Mesenteric fat pad (tissue), 1 donor: ENCODE measurements at regions not wholly inside any gene's neighbourhood (a gene's known extent, or its start where the extent isn't known, plus 50 kb on each side); places are given as distances from the start of the nearest gene placed in this dataset.
A peak's percentile ranks its signal among the peaks of the same experiment; 100 is the strongest.

Experiments
- DNase-seq: peaks from one replicate; pipeline ENCODE4 v3.0.0-alpha.2; 2020; ENCODE audit warnings: low spot score
- donor health status: DM: yes; HTN: yes; CAD: no.

DNA sequence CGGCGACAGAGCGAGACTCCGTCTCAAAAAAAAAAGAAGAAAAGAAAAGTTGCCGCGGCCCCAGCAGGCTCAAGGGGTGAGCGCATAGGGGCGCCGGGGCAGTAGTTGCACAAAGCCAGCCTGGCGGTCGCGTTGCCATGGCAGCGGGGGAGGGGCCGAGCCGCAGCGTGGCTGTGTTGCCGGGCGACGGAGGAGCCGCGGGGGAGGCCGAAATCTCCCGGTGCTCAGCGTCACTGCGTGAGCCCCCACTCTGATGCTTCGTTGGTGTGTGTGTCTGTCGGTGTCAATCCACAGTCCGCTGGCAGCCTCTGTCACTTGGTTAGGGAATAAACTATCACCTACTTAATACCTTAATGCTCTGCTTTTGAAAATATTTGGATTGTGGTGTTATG, 82.9 kb upstream of the C1QTNF9B start:
- DNase-seq, result peak; percentile 96

DNA sequence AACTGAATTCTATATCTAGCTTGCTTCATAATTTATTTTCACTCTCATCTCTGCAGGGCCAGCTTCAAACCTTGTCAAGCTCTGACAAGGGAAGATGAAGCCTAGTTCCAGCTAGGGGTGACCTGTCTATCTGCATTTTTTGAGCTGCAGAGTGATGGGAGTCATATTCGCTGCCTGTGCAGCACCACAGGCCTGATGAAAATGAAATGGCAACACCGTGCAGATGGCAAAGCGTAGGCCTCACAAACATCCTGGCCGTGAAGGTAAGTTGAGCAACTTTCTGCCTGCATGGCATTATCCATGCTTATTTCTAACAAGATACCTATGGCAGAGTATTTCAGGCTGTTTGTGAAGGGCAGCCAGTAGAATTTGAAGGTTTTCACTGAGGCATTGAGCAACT, 86.4 kb upstream of the C1QTNF9B start:
- no peak for DNase-seq

DNA sequence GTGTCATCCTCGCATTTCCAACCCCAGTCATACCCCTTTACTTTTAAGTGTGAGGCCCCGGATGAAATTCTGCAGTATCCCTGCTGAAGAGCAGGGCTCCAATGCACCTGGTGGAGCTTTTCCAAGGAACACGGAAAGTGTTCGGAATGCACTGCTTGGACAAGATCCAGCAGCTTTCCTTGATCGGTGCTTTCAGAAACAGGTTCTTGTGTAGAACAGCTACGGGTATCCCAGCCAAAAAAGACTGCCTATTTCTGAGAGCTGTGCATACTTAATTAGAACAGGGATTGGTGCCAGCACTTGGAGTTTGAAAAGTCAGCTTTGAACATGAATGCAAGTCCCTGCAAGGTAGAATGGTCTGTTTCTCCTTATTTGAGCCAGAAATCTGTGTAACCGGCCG, 87.2 kb upstream of the C1QTNF9B start:
- no peak for DNase-seq

DNA sequence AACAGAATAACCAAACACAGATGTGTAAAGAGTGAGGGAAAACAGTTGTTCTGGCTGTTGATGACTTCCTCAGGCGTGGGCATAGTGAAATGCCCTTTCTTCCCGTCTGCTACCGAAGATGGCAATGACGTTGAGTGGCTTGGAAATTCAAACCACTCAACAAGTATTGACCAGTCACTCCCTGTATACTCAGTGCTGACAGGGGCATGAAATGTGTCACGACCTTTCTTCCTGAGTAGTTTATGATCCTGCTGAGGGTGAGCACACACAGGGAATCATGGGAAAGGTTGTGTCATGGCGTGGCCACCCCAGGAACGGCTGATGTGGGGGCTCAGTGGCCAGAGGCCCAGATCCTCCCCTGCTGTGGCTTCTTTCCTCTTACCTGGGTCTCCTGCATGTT, 87.8 kb upstream of the C1QTNF9B start:
- DNase-seq, result no peak

- no peak for DNase-seq
Measured at GRCh38 chr13:23985839-23986238, 88.5 kb upstream of the C1QTNF9B start.

- no peak for DNase-seq
Measured at GRCh38 chr13:23986619-23987018, 89.3 kb upstream of the C1QTNF9B start.

DNA sequence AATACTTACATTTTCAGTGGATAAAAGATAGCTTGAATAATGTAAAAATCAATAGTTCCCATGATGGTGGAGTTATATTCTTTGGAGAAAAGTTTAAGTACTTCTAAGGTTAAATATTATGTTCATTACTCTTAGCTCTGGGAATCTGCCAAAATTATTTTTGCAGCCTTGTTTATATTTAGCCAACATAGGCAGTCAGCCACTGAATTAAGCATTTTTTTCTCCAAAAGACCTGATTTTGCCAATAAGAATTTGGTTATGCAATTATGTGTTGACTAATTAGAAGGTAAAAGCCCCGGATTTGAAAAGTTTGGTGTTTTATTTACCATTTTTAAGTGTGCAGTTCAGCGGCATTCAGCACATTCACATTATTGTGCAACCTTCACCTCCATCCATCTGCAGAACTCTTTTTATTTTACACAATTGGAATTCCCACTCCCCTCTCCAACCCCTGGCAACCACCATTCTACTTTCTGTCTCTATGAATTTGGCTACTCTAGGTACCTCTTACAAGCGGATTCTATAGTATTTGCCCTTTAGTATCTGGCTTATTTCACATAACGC, 90.1 kb upstream of the C1QTNF9B start:
- DNase-seq, result no peak

- no peak for DNase-seq
Measured at GRCh38 chr13:23988546-23989122, 91.3 kb upstream of the C1QTNF9B start.

- no peak for DNase-seq
Measured at GRCh38 chr13:23990455-23990854, 93.2 kb upstream of the C1QTNF9B start.

DNA sequence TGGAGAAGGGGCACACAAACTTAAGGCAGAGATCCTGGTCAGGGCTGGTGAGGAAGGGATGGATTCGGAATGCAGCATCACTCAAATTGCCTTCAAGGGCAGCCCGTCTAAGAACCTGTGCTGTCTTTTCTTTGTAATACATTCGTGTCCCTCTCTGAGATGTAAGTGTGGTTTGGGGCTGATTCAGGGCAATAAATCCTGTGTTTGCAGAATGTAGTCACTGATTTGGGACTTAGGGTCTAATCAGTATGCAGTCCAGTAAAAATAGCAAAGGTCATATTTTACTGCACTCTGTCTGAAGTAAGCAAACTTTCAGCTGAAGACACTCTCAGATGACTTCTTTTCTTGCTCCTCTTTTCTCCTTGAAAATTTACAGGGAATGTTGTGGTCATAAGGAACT, 93.8 kb upstream of the C1QTNF9B start:
- no peak for DNase-seq

- no peak for DNase-seq
Measured at GRCh38 chr13:23992781-23993679, 95.7 kb upstream of the C1QTNF9B start.

- DNase-seq, result no peak
Measured at GRCh38 chr13:23993680-23993985, 96.3 kb upstream of the C1QTNF9B start.

DNA sequence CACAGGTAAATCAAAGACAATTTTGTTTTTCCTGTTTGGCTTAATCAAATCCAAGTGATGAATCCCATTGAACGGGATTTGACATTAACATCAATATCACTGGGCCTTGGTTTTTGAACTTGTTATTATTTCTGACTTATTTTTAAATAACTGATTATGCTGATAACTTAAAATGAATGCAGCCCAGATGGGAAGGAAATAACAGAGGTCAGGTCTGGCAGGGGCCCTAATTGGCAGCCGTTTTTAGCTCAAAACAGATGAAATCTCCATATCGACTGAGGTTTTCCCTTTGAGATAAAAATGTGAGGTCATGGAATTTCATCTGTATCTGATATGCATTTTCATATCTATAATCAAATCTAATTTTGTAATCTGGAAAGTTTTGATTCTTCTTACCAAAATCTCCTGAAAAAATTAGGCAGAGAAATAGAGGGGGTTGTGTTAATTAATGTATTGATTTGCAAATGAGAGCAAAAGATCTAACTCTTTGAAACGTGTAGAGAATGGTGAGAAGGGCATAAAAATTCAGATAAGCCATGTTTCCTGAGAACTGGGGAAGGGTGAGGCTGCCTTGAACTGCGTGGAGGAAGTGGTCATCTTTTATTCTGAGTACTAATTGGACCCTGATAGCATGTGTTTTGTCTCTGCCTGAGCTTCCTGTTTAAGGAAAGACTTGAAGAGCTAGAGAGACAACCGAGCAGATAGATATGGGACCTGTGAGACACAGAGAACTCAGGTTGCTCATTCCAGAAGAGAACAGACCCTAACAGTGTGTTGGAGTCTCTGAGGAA, 98.2 kb upstream of the C1QTNF9B start:
- DNase-seq, result no peak

- DNase-seq, result no peak
Measured at GRCh38 chr13:23996456-23996855, 99.2 kb upstream of the C1QTNF9B start.

GRCh38 chr13:23999424-23999823, 102.1 kb upstream of the C1QTNF9B start:
- DNase-seq, result no peak

GRCh38 chr13:24002206-24002815, 105.0 kb upstream of the C1QTNF9B start:
- no peak for DNase-seq

DNA sequence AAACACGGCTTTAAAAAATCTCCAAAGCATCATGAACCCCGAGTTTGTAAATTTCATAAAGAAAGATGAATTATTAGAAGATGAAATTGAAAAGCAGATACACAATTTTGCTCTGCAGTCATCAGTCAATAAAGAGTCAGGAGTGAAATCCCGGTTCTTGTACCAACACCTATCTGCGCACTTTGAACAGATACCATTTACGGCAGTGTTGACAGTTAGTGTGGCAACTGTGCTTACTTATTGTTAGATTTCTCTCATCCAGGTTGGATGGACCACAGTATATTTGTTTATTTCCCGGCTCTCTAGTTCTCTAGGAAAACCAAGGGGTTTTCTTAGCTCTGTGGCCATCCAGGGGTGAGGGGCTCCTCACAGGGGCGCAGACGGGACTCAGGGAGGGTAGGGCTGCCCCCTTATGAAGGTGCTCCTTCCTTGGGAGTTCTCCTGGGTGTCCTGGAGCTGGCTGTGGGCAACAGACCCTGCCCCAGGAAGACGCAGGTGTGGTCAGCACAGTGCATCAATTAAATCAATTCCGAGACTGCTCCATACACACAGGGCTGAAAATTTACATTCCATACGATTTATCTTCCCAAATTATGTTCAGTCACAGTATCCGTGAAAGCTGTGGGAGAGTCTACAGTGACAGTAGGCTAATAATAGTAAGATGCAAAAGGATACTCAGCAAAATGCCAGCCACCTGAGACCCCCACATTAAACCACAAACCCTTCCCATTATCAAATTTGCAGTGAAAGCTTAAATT, 107.0 kb upstream of the C1QTNF9B start:
- no peak for DNase-seq

GRCh38 chr13:24004971-24005370, 107.7 kb upstream of the C1QTNF9B start:
- DNase-seq, result no peak

DNA sequence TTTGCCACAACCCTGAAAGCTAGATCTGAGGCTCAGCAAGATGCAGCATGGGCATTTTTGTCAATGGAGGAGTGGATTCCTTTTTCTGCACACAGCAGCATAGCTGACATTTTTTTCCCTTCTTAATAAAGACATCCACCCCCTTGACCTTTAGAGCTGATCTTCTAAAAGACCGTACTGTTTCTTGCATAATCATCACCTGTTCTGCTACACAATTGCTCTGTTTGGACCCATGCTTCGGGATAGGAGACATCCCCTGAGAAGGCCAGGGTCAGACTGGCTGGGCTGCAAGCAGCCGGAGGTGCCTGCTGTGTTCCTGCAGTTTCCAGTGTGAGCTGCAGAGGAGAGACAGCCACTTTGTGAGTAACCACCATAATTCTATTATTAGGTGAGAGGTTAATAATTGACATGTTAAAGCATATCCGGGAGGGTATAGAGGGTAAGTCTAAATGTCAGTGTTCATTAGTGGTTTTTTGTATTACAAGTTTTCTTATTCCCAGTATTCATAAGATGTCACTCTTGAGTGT, 108.5 kb upstream of the C1QTNF9B start:
- no peak for DNase-seq

DNA sequence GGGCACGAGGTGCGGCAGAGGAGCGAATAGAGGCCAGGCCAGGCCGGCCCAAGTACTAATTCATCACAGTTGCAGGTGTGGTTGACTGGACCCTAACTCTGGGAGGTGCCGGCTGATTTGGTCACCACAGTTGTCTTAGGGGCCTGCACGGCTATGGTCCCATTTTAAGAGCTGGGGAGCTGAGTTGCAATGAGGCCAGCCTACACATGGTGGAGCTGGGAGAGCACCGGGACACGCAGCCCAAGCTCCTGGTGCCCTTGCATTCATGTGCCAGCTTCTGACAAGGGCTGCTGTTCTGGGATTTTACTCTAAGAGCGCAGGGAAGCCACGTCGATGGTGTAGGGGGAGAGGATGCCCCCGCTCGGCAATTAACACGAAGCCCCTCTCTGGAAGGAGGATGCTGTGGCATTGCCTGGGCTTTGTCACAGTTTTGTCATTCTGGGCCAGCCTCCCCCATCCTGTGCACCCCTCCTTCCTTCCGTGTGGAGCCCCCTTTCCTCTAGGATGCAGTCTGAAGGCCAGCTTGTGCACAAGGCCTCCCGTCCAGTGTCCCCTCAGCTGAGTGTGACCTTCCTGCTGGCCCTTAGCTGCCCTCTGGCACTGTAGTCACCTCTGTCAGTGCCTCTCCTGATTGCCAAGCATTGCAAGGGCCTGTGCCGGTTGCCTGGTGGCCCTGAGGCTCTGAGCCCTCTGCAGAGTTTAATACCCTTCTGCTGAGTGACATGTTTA, 109.4 kb upstream of the C1QTNF9B start:
- DNase-seq, result no peak
